C4-2B (cell line): ENCODE measurements at regions not wholly inside any gene's neighbourhood (a gene's known extent, or its start where the extent isn't known, plus 50 kb on each side); places are given as distances from the start of the nearest gene placed in this dataset.

Source experiments
- CTCF ChIP-seq: fragments of 450-650 bp; conservative IDR thresholded peaks from 2 replicates; pipeline ENCODE4 v1.5.1; 2017; ENCODE audit warnings: mild to moderate bottlenecking
- ZFX ChIP-seq: fragments of 450-650 bp; IDR thresholded peaks from 2 replicates; pipeline ENCODE4 v1.6.1; 2017

GRCh38 chr6:11439876-11440275, 97.7 kb upstream of the TMEM170B start:
- TF ChIP-seq CTCF, result no peak
- TF ChIP-seq ZFX, result no peak
